Retinal pigment epithelial cell (primary cell): ENCODE measurements at regions not wholly inside any gene's neighbourhood (a gene's known extent, or its start where the extent isn't known, plus 50 kb on each side); places are given as distances from the start of the nearest gene placed in this dataset.
"Not testable (repeated sequence)": the region's sequence is repeated elsewhere in the genome, so short reads cannot be mapped to it uniquely, and the experiment has no call there.

Experiments used
- DNase-seq: peaks from one replicate; pipeline ENCODE4 v3.0.0-alpha.2; 2010; ENCODE audit warnings: low read depth
- H3K4me3 ChIP-seq: 2 replicates; pipeline ENCODE4 v1.5.1; 2011; ENCODE audit warnings: mild to moderate bottlenecking, low read length, control low read depth, moderate library complexity
- CTCF ChIP-seq: conservative IDR thresholded peaks from 2 replicates; pipeline ENCODE4 v1.5.1; 2011; ENCODE audit warnings: low read depth, low read length, control low read depth, inconsistent platforms

DNA sequence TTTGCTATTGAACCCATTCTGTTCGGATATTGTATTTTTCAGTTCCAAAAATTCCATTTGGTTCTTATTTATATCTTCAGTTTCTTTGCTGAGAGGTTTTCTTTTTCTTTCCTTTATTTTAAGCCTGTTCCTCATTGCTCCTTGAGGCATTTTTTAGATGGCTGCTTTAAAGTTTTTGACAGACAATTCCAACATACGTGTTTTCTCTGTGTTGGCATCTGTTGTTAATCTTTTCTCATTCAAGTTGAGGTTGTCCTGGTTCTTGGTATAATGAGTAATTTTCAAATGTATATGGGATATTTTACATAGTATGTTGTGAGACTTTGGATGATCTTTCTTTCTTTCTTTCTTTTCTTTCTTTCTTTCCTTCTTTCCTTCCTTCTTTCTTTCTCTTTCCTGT is 1078.0 kb upstream of the CELF2 start:
- no peak for DNase-seq
- H3K4me3 ChIP-seq: no peak overlapping the region
- no peak for TF ChIP-seq CTCF

- peak; percentile 65 for DNase-seq
- TF ChIP-seq CTCF: no peak
- no peak overlapping the region for H3K4me3 ChIP-seq
Measured at GRCh38 chr10:9944690-9945089, 1073.0 kb upstream of the CELF2 start.

- no peak for TF ChIP-seq CTCF
- DNase-seq: no peak
- H3K4me3 ChIP-seq: no peak overlapping the region
Measured at GRCh38 chr10:9950070-9950469, 1067.6 kb upstream of the CELF2 start.

DNA sequence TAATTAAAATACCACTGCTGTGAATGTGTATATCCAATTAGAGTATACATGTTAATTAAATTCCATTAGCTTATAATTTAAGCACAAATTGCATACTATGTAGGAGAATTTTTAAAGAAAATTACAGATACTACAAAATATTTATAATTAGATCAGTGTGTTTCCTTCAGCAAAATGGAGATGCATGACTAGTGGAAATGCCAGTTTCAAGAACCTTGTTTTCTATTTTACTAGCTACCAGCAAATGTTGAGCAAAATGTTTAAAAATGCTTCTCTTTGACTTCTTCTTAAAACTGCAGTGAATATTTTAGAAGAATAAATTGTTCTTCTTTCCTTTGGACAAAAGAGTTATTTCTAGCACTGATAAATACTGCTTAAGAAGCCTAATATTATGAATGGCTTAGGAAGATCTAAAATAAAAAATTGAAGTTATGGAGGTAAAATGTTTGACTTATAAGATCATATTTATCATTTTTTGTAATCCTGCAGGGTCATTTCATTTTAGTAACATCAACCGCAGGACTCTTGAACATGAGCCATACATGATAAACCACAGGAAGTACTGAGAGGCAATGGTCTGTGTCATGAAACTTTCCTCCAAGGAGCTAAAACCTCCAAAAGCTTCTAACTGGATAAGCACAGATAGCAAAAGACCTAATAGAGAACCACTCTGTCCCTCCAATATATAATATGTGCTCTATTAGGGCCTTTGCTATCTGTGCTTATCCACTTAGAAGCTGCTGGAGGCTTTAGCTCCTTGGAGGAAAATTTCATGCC is 1066.0 kb upstream of the CELF2 start:
- no peak for TF ChIP-seq CTCF
- no peak overlapping the region for H3K4me3 ChIP-seq
- no peak for DNase-seq

- H3K4me3 ChIP-seq: no peak overlapping the region
- peak; percentile 80 for DNase-seq
- TF ChIP-seq CTCF: no peak
Measured at GRCh38 chr10:9957351-9957750, 1060.3 kb upstream of the CELF2 start.

DNA sequence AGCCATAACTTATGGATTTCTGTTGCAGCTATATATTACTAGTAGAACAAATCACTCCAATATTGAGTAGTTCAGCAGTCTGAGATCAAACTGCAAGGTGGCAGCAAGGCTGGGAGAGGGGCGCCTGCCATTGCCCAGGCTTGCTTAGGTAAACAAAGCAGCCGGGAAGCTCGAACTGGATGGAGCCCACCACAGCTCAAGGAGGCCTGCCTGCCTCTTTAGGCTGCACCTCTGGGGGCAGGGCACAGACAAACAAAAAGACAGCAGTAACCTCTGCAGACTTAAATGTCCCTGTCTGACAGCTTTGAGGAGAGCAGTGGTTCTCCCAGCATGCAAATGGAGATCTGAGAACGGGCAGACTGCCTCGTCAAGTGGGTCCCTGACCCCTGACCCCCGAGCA is 1059.8 kb upstream of the CELF2 start:
- H3K4me3 ChIP-seq, DNase-seq: not testable (repeated sequence)

- no peak for TF ChIP-seq CTCF
- no peak overlapping the region for H3K4me3 ChIP-seq
- no peak for DNase-seq
Measured at GRCh38 chr10:9965341-9965740, 1052.3 kb upstream of the CELF2 start.
